ENCODE measurements at regions not wholly inside any gene's neighbourhood (a gene's known extent, or its start where the extent isn't known, plus 50 kb on each side); places are given as distances from the start of the nearest gene placed in this dataset.

- TF ChIP-seq CTCF (IDR thresholded peaks at IDR 0.05): no peak
- TF ChIP-seq POLR2A (IDR thresholded peaks at IDR 0.05): no peak
Observed at GRCh38 chr6:19755181-19755580, 82.0 kb upstream of the ID4 start.

All from sigmoid colon (tissue), 3 donors.